ENCODE measurements at regions not wholly inside any gene's neighbourhood (a gene's known extent, or its start where the extent isn't known, plus 50 kb on each side); places are given as distances from the start of the nearest gene placed in this dataset.

DNA sequence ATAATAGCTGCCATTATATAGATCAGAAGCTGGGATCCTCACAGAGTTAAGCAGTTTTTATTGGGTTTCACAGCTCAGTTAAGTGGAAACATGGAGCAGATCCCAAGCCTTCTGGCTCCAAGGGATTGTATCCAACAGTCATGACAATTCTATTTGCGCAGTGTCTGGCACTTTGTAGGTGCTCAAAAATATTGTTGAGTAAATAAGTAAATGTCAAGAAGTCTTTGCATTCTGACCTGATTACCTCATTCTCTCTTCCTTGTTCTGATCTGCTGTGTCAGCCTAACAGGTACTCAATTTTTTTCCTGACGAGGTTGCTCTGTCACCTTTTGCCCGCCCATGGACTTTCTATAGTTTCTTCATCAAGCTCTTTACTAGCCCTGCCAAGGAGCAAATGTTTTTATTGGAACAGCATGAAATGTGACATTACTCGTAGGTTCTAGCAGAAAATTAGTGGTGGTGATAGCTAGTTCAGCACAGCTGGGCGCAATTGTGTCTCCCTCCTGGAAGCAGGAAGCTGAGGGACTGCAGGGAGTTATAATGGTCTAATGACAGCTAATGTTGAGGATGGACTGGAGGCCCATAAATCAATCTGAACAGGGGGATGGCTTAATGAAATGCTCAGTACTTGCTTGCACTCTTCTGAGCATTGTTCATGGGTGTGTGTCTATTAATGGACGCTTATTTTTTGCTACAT, 680.2 kb downstream of the CCSER2 start:
- no peak for DNase-seq (ENCODE audit: insufficient read length)
- FAIRE-seq, result no peak
- TF ChIP-seq TAF1 (IDR thresholded peaks at IDR 0.05; ENCODE audit: borderline replicate concordance, low read depth, low read length) (no peak), POLR2AphosphoS5 (IDR thresholded peaks at IDR 0.05; ENCODE audit: low read depth, low read length) (no peak), POLR2A (IDR thresholded peaks at IDR 0.05; ENCODE audit: low read depth, low read length) (no peak)

DNA sequence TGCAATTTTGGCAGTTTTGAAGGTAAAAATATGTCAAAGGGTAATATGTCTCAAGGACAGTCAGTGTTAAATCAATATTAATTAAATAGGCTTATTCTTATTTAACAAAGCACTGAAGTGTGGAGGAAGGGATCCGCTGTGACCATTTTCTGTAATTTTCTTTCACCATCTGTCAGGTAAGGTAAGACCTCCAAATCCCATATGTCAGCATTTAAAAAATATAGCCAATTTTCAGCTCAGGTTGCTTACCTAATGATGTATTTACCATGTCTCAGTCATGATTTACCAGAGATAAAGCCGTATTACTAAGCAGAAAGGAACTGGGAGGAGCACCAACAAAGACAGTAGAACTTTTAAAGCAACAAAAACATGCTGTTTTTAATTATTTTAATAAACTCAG, 683.9 kb downstream of the CCSER2 start:
- FAIRE-seq (no peak), DNase-seq (ENCODE audit: insufficient read length) (no peak)
- TF ChIP-seq POLR2AphosphoS5 (IDR thresholded peaks at IDR 0.05; ENCODE audit: low read depth, low read length) (no peak), POLR2A (IDR thresholded peaks at IDR 0.05; ENCODE audit: low read depth, low read length) (no peak), TAF1 (IDR thresholded peaks at IDR 0.05; ENCODE audit: borderline replicate concordance, low read depth, low read length) (no peak)

DNA sequence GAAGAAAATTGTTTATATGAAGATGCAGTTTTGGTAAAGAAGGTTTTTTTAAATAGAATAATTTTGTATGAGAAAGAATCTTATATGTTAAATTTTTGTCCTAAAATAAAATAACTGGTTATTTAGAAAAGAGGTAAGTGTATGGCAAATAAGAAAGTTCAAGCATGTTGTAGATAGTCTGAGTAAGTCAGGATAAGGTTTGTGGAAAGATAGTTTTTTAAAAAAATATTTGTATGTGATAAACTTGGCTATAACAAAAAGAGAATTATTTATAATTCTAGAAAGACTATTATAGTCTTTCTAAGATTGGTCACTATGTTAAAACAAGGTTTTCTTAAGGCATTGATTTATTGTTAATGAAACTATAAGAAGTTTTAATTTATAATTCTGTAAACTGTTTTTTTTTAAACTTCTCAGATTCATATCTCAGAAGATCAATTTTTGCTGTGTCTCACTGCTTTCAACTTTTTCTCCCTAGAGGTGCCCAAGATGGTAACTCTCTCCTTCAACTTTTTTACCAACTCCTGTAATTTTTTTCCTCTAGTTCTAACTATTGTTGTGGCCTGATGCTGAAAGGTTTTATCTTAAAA, 698.6 kb downstream of the CCSER2 start:
- TF ChIP-seq POLR2A (IDR thresholded peaks at IDR 0.05; ENCODE audit: low read depth, low read length) (no peak), TAF1 (IDR thresholded peaks at IDR 0.05; ENCODE audit: borderline replicate concordance, low read depth, low read length) (no peak), POLR2AphosphoS5 (IDR thresholded peaks at IDR 0.05; ENCODE audit: low read depth, low read length) (no peak)
- FAIRE-seq (no peak), DNase-seq (ENCODE audit: insufficient read length) (no peak)

DNA sequence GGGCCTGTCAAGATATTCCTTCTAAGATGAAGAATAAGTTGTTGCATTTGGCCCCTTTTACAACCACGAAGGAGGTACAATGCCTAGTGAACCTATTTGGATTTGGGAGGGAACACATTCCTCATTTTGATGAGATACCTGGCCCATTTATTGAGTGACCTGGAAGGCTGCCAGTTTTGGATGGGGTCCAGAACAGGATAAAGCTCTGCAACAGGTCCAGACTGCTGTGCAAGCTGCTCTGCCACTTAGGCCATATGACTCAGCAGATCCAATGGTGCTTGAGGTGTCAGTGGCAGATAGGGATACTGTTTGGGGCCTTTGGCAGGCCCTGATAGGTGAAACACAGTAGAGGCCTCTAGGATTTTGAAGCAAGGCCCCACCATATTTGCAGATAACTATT, 704.6 kb downstream of the CCSER2 start:
- FAIRE-seq, result no peak
- no peak for DNase-seq (ENCODE audit: insufficient read length)
- no peak for TF ChIP-seq POLR2AphosphoS5 (IDR thresholded peaks at IDR 0.05; ENCODE audit: low read depth, low read length)
- no peak for TF ChIP-seq TAF1 (IDR thresholded peaks at IDR 0.05; ENCODE audit: borderline replicate concordance, low read depth, low read length)
- no peak for TF ChIP-seq POLR2A (IDR thresholded peaks at IDR 0.05; ENCODE audit: low read depth, low read length)

DNA sequence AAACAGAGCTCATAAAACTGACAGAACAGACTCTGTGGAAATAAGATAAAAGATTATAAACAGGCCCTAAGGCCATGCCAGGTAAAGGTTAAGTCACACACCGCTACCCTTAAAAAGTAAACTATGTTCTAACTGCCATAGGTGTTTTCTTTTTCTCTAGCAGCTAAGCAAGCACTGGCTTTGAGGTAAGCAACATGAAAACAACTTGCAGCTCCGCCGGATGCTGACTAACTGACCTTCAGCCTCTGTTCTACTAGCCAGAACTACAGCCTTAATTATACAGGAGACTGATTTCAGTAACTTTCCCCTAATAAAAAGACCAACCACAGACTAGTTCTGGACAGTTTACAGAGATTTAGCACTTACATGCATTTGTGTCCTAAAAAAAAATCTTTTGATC, 708.3 kb downstream of the CCSER2 start:
- TF ChIP-seq TAF1 (IDR thresholded peaks at IDR 0.05; ENCODE audit: borderline replicate concordance, low read depth, low read length), result no peak
- TF ChIP-seq POLR2AphosphoS5 (IDR thresholded peaks at IDR 0.05; ENCODE audit: low read depth, low read length), result no peak
- no peak for TF ChIP-seq POLR2A (IDR thresholded peaks at IDR 0.05; ENCODE audit: low read depth, low read length)
- FAIRE-seq (no peak), DNase-seq (ENCODE audit: insufficient read length) (no peak)

DNA sequence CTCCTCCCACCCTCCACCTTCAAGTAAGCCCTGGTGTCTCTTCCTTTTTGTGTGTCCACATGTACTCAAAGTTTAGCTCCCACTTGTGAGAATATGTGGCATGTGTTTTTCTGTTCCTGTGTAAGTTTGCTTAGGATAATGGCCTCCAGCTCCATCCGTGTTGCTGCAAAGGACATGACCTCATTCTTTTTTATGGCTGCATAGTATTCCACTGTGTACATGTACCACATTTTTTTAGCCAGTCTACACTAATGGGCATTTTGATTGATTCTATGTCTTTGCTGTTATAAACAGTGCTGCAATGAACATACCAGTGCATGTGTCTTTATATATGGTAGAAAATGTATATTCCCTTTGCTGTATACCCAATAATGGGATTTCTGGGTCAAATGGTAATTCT, 710.9 kb downstream of the CCSER2 start:
- TF ChIP-seq POLR2A (IDR thresholded peaks at IDR 0.05; ENCODE audit: low read depth, low read length) (no peak), POLR2AphosphoS5 (IDR thresholded peaks at IDR 0.05; ENCODE audit: low read depth, low read length) (no peak), TAF1 (IDR thresholded peaks at IDR 0.05; ENCODE audit: borderline replicate concordance, low read depth, low read length) (no peak)
- FAIRE-seq (no peak), DNase-seq (ENCODE audit: insufficient read length) (no peak)

DNA sequence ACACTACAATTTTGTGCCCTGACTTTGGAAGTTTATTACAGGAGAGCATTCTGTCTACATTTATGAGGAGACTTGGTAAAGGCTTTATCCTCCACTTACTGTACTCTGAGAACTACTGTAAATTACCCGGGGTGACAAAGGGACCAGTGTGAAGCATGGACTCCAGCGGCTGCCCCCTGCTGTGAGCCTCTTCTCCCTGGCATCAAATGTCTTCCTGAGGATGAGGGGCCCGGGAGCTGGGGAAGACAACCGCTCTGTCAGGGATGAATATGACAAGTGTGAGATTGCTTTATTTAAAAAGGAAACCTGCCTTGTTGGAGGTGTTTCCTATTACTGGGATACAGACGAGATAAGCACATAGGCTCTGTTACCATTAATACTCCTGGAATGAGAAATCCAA, 714.8 kb downstream of the CCSER2 start:
- FAIRE-seq, result no peak
- TF ChIP-seq POLR2A (IDR thresholded peaks at IDR 0.05; ENCODE audit: low read depth, low read length), result no peak
- TF ChIP-seq POLR2AphosphoS5 (IDR thresholded peaks at IDR 0.05; ENCODE audit: low read depth, low read length), result no peak
- TF ChIP-seq TAF1 (IDR thresholded peaks at IDR 0.05; ENCODE audit: borderline replicate concordance, low read depth, low read length), result no peak
- no peak for DNase-seq (ENCODE audit: insufficient read length)

DNA sequence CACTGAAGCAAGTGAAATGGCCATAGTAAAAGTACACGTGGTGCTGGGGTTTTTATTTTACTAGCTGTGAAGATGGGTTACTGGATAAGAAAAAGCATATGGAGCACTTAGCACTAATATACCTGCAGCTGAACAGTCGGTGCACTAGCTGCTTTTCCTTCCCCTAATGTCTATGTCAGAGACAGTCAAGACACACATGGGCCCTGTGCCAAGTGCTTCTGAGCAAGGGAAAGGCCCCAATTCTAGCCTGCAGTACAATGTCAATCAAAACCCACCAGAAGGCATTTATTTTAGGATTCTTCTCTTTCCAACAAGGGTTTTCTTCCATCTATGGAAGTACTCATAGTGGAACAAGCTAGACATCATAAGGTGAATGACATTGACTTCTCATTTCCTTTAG, 716.7 kb downstream of the CCSER2 start:
- TF ChIP-seq POLR2A (IDR thresholded peaks at IDR 0.05; ENCODE audit: low read depth, low read length) (no peak), POLR2AphosphoS5 (IDR thresholded peaks at IDR 0.05; ENCODE audit: low read depth, low read length) (no peak), TAF1 (IDR thresholded peaks at IDR 0.05; ENCODE audit: borderline replicate concordance, low read depth, low read length) (no peak)
- DNase-seq (ENCODE audit: insufficient read length) (no peak), FAIRE-seq (no peak)

DNA sequence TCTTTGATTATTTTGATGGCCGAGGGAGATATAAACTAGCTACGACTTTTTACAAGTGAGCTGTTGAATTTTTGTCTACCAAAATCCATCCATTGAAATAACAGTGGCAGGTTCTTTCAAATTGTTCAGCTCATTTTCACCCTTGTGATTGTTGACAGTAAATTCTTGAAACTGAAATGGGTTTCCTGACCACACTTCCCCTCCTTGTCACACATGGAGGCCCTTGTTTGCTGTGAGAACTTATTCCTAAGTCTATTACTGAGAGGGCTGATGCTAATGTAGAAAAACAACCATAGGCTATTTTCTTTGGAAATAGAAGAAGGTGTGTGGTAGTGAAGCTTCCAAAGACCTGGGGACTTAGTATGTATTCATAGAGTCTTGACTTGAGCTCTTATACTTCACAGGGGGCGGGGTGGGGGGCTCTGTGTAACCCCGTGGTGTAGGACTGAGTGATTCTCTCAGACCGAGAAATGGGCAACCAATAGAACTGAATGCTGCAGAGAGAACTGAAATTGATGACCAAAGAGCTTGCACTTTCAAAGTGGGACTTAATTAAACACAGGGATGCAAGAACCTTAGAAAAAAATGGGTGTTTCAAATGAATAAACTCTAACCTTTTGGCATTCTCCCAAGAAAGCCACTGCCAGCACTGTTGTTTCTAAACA, 718.9 kb downstream of the CCSER2 start:
- FAIRE-seq (no peak), DNase-seq (ENCODE audit: insufficient read length) (no peak)
- TF ChIP-seq TAF1 (IDR thresholded peaks at IDR 0.05; ENCODE audit: borderline replicate concordance, low read depth, low read length) (no peak), POLR2A (IDR thresholded peaks at IDR 0.05; ENCODE audit: low read depth, low read length) (no peak), POLR2AphosphoS5 (IDR thresholded peaks at IDR 0.05; ENCODE audit: low read depth, low read length) (no peak)

DNA sequence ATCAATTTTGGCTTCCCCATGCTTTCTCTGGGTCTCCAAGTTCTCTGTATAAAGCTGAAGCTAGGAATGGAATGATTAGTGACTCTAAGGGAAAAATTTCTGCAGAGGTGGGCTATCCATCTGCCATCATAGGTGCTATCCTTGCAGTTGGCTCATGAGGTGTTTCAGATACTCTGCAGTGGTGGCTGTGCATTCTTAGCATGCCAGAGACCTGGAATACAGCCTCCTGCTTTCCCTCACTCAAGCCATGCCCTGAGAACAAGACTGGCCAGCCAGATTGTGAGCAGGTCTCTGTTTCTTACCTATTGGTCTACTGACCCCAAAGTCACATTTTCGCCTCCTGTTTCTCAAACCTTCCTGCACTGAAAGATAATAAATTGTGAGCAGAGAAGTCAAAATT, 719.6 kb downstream of the CCSER2 start:
- TF ChIP-seq POLR2A (IDR thresholded peaks at IDR 0.05; ENCODE audit: low read depth, low read length) (no peak), TAF1 (IDR thresholded peaks at IDR 0.05; ENCODE audit: borderline replicate concordance, low read depth, low read length) (no peak), POLR2AphosphoS5 (IDR thresholded peaks at IDR 0.05; ENCODE audit: low read depth, low read length) (no peak)
- FAIRE-seq (no peak), DNase-seq (ENCODE audit: insufficient read length) (no peak)

DNA sequence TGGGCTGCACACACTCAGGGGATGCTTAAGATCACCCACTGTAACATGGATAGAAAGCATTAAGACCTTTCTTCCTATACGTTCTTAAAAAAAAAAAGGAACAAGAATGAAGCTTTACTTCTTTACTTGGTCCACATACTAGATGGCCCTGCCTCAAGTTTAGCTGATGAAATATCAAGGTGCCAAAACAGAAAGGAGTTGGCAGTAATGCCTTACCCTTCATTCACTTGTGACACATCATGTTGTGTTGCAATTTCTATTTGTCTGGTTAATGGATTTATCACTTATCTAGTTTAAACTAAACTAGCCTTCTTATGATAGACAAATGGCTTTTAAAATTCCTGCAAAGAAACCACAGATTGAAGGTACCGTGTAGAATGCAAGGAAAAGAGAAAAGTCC, 720.3 kb downstream of the CCSER2 start:
- FAIRE-seq, result no peak
- no peak for DNase-seq (ENCODE audit: insufficient read length)
- no peak for TF ChIP-seq POLR2A (IDR thresholded peaks at IDR 0.05; ENCODE audit: low read depth, low read length)
- no peak for TF ChIP-seq POLR2AphosphoS5 (IDR thresholded peaks at IDR 0.05; ENCODE audit: low read depth, low read length)

DNA sequence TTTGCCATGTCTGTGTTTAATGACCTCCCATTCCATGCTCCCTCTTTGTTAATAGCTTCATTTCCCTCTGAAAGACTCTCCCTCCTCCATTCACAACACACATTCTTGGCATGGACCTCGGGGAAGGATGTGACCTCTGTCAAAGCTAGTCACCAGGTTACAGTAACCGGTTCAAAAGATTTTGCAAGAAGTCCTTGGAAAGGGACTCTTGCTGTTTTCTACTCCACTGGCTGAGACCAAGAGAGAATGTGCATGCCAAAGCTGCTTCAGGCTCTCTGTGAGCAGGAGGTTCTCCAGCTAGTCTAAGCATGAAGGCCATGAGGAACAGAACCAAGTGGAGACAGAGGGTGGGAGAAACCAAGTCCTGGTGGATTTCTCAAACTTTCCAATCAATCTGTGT, 732.6 kb downstream of the CCSER2 start:
- no peak for FAIRE-seq
- no peak for DNase-seq (ENCODE audit: insufficient read length)
- TF ChIP-seq TAF1 (IDR thresholded peaks at IDR 0.05; ENCODE audit: borderline replicate concordance, low read depth, low read length), result no peak
- no peak for TF ChIP-seq POLR2AphosphoS5 (IDR thresholded peaks at IDR 0.05; ENCODE audit: low read depth, low read length)
- no peak for TF ChIP-seq POLR2A (IDR thresholded peaks at IDR 0.05; ENCODE audit: low read depth, low read length)

Measured in GM12892 (cell line).